ENCODE measurements at regions not wholly inside any gene's neighbourhood (a gene's known extent, or its start where the extent isn't known, plus 50 kb on each side); places are given as distances from the start of the nearest gene placed in this dataset.

- no peak for TF ChIP-seq CTCF (IDR thresholded peaks at IDR 0.05)
- DNase-seq = no peak
- H3K36me3 Mint-ChIP-seq (ENCODE audit: low read depth) = no peaks in the 10 kb centered on the region
- H3K4me3 Mint-ChIP-seq = no peak overlapping the region
- H3K9me3 Mint-ChIP-seq = no peaks in the 10 kb centered on the region
- no peaks in the 10 kb centered on the region for H3K27me3 Mint-ChIP-seq (ENCODE audit: low read depth, poor library complexity)
- no peak overlapping the region for H3K27ac Mint-ChIP-seq
- no peaks in the 10 kb centered on the region for H3K4me1 Mint-ChIP-seq
Observed at GRCh38 chr4:117429506-117429905, 344.1 kb upstream of the TRAM1L1 start.

- Mint-ChIP-seq H3K27me3 (ENCODE audit: low read depth, poor library complexity) (no peaks in the 10 kb centered on the region), H3K9me3 (no peaks in the 10 kb centered on the region), H3K4me1 (no peaks in the 10 kb centered on the region), H3K4me3 (no peak overlapping the region), H3K36me3 (ENCODE audit: low read depth) (no peaks in the 10 kb centered on the region), H3K27ac (no peak overlapping the region)
- TF ChIP-seq CTCF (IDR thresholded peaks at IDR 0.05) = no peak
- no peak for DNase-seq
Observed at GRCh38 chr4:117434424-117434823, 349.0 kb upstream of the TRAM1L1 start.

- Mint-ChIP-seq H3K27ac (no peak overlapping the region), H3K9me3 (peaks cover 58% of the 10 kb centered on the region), H3K4me3 (no peak overlapping the region), H3K4me1 (no peaks in the 10 kb centered on the region), H3K27me3 (ENCODE audit: low read depth, poor library complexity) (peaks cover 4% of the 10 kb centered on the region), H3K36me3 (ENCODE audit: low read depth) (no peaks in the 10 kb centered on the region)
- no peak for DNase-seq
- TF ChIP-seq CTCF (IDR thresholded peaks at IDR 0.05) = no peak
Observed at GRCh38 chr4:117447925-117448324, 362.5 kb upstream of the TRAM1L1 start.

GRCh38 chr4:117455088-117455487, 369.7 kb upstream of the TRAM1L1 start:
- H3K27ac Mint-ChIP-seq = no peak overlapping the region
- H3K9me3 Mint-ChIP-seq = peaks cover 20% of the 10 kb centered on the region
- H3K27me3 Mint-ChIP-seq (ENCODE audit: low read depth, poor library complexity) = peaks cover 2% of the 10 kb centered on the region
- DNase-seq = no peak
- no peaks in the 10 kb centered on the region for H3K4me1 Mint-ChIP-seq
- H3K4me3 Mint-ChIP-seq = no peak overlapping the region
- TF ChIP-seq CTCF (IDR thresholded peaks at IDR 0.05) = no peak
- H3K36me3 Mint-ChIP-seq (ENCODE audit: low read depth) = no peaks in the 10 kb centered on the region

GRCh38 chr4:117466388-117466787, 381.0 kb upstream of the TRAM1L1 start:
- Mint-ChIP-seq H3K4me1 (no peaks in the 10 kb centered on the region), H3K27me3 (ENCODE audit: low read depth, poor library complexity) (peaks cover 3% of the 10 kb centered on the region), H3K36me3 (ENCODE audit: low read depth) (no peaks in the 10 kb centered on the region), H3K4me3 (no peak overlapping the region), H3K27ac (no peak overlapping the region), H3K9me3 (no peaks in the 10 kb centered on the region)
- DNase-seq = no peak
- no peak for TF ChIP-seq CTCF (IDR thresholded peaks at IDR 0.05)

- Mint-ChIP-seq H3K4me1 (no peaks in the 10 kb centered on the region), H3K4me3 (no peak overlapping the region), H3K27me3 (ENCODE audit: low read depth, poor library complexity) (peaks cover 3% of the 10 kb centered on the region), H3K27ac (no peak overlapping the region), H3K9me3 (no peaks in the 10 kb centered on the region), H3K36me3 (ENCODE audit: low read depth) (no peaks in the 10 kb centered on the region)
- no peak for TF ChIP-seq CTCF (IDR thresholded peaks at IDR 0.05)
- DNase-seq = no peak
Observed at GRCh38 chr4:117467404-117467803, 382.0 kb upstream of the TRAM1L1 start.
